Activated naive CD8-positive, alpha-beta T cell treated with anti-CD3 and anti-CD28 coated beads for 36 hours (primary cell): ENCODE measurements at regions not wholly inside any gene's neighbourhood (a gene's known extent, or its start where the extent isn't known, plus 50 kb on each side); places are given as distances from the start of the nearest gene placed in this dataset.

Experiments used
- DNase-seq: peaks from one replicate; pipeline ENCODE4 v3.0.0; 2021
- H3K27ac Mint-ChIP-seq: one replicate; pipeline ENCODE4 v1.8.0; 2022; ENCODE audit warnings: mild to moderate bottlenecking, moderate library complexity, mixed read lengths
- H3K27me3 Mint-ChIP-seq: one replicate; pipeline ENCODE4 v1.8.0; 2022; ENCODE audit warnings: mild to moderate bottlenecking, mixed read lengths
- H3K36me3 Mint-ChIP-seq: one replicate; pipeline ENCODE4 v1.8.0; 2021; ENCODE audit warnings: mild to moderate bottlenecking, mixed read lengths
- H3K4me1 Mint-ChIP-seq: one replicate; pipeline ENCODE4 v1.8.0; 2021; ENCODE audit warnings: mixed read lengths
- H3K4me3 Mint-ChIP-seq: one replicate; pipeline ENCODE4 v1.8.0; 2022; ENCODE audit warnings: mild to moderate bottlenecking, moderate library complexity, mixed read lengths
- H3K9me3 Mint-ChIP-seq: one replicate; pipeline ENCODE4 v1.8.0; 2022; ENCODE audit warnings: mixed read lengths

- Mint-ChIP-seq H3K27me3 (peaks cover 18% of the 10 kb centered on the region), H3K36me3 (no peaks in the 10 kb centered on the region), H3K4me1 (no peaks in the 10 kb centered on the region), H3K27ac (no peak overlapping the region), H3K4me3 (no peak overlapping the region), H3K9me3 (no peaks in the 10 kb centered on the region)
- DNase-seq = no peak
Measured at GRCh38 chr2:41908349-41908748, 139.5 kb upstream of the PKDCC start.

GRCh38 chr2:41909584-41909983 is 138.2 kb upstream of the PKDCC start:
- H3K27ac Mint-ChIP-seq = no peak overlapping the region
- no peaks in the 10 kb centered on the region for H3K9me3 Mint-ChIP-seq
- H3K4me3 Mint-ChIP-seq = no peak overlapping the region
- no peak for DNase-seq
- peaks cover 15% of the 10 kb centered on the region for H3K27me3 Mint-ChIP-seq
- no peaks in the 10 kb centered on the region for H3K4me1 Mint-ChIP-seq
- H3K36me3 Mint-ChIP-seq = no peaks in the 10 kb centered on the region

- Mint-ChIP-seq H3K36me3 (no peaks in the 10 kb centered on the region), H3K27ac (no peak overlapping the region), H3K4me3 (no peak overlapping the region), H3K27me3 (peaks cover 10% of the 10 kb centered on the region), H3K4me1 (no peaks in the 10 kb centered on the region), H3K9me3 (no peaks in the 10 kb centered on the region)
- no peak for DNase-seq
Measured at GRCh38 chr2:41910126-41910525, 137.7 kb upstream of the PKDCC start.

GRCh38 chr2:41911033-41911432 is 136.8 kb upstream of the PKDCC start:
- Mint-ChIP-seq H3K4me3 (no peak overlapping the region), H3K4me1 (no peaks in the 10 kb centered on the region), H3K9me3 (no peaks in the 10 kb centered on the region), H3K27ac (no peak overlapping the region), H3K27me3 (peaks cover 17% of the 10 kb centered on the region), H3K36me3 (no peaks in the 10 kb centered on the region)
- no peak for DNase-seq

- no peaks in the 10 kb centered on the region for H3K36me3 Mint-ChIP-seq
- H3K9me3 Mint-ChIP-seq = no peaks in the 10 kb centered on the region
- H3K4me1 Mint-ChIP-seq = no peaks in the 10 kb centered on the region
- no peak for DNase-seq
- H3K27me3 Mint-ChIP-seq = peaks cover 14% of the 10 kb centered on the region
- no peak overlapping the region for H3K27ac Mint-ChIP-seq
- H3K4me3 Mint-ChIP-seq = no peak overlapping the region
Measured at GRCh38 chr2:41912337-41912736, 135.5 kb upstream of the PKDCC start.

- H3K36me3 Mint-ChIP-seq = no peaks in the 10 kb centered on the region
- no peaks in the 10 kb centered on the region for H3K9me3 Mint-ChIP-seq
- H3K27me3 Mint-ChIP-seq = peaks cover 14% of the 10 kb centered on the region
- H3K4me3 Mint-ChIP-seq = no peak overlapping the region
- H3K4me1 Mint-ChIP-seq = no peaks in the 10 kb centered on the region
- no peak for DNase-seq
- H3K27ac Mint-ChIP-seq = no peak overlapping the region
Measured at GRCh38 chr2:41912776-41913175, 135.0 kb upstream of the PKDCC start.

GRCh38 chr2:41913311-41913710 is 134.5 kb upstream of the PKDCC start:
- H3K9me3 Mint-ChIP-seq = no peaks in the 10 kb centered on the region
- no peak overlapping the region for H3K27ac Mint-ChIP-seq
- H3K4me3 Mint-ChIP-seq = no peak overlapping the region
- no peaks in the 10 kb centered on the region for H3K36me3 Mint-ChIP-seq
- peaks cover 14% of the 10 kb centered on the region for H3K27me3 Mint-ChIP-seq
- no peaks in the 10 kb centered on the region for H3K4me1 Mint-ChIP-seq
- DNase-seq = no peak

GRCh38 chr2:41913921-41914609 is 133.8 kb upstream of the PKDCC start:
- H3K36me3 Mint-ChIP-seq = no peaks in the 10 kb centered on the region
- H3K9me3 Mint-ChIP-seq = no peaks in the 10 kb centered on the region
- no peak overlapping the region for H3K4me3 Mint-ChIP-seq
- DNase-seq = no peak
- H3K27ac Mint-ChIP-seq = no peak overlapping the region
- H3K27me3 Mint-ChIP-seq = peaks cover 14% of the 10 kb centered on the region
- no peaks in the 10 kb centered on the region for H3K4me1 Mint-ChIP-seq

GRCh38 chr2:41914936-41915335 is 132.9 kb upstream of the PKDCC start:
- Mint-ChIP-seq H3K9me3 (no peaks in the 10 kb centered on the region), H3K36me3 (no peaks in the 10 kb centered on the region), H3K27me3 (peaks cover 14% of the 10 kb centered on the region), H3K4me3 (no peak overlapping the region), H3K27ac (no peak overlapping the region), H3K4me1 (no peaks in the 10 kb centered on the region)
- no peak for DNase-seq

GRCh38 chr2:41916177-41916576 is 131.6 kb upstream of the PKDCC start:
- Mint-ChIP-seq H3K4me1 (no peaks in the 10 kb centered on the region), H3K27me3 (peaks cover 14% of the 10 kb centered on the region), H3K4me3 (no peak overlapping the region), H3K9me3 (no peaks in the 10 kb centered on the region), H3K27ac (no peak overlapping the region), H3K36me3 (no peaks in the 10 kb centered on the region)
- no peak for DNase-seq

- no peak overlapping the region for H3K4me3 Mint-ChIP-seq
Measured at GRCh38 chr2:41917587-41917986, 130.2 kb upstream of the PKDCC start.

GRCh38 chr2:41919135-41919534 is 128.7 kb upstream of the PKDCC start:
- H3K36me3 Mint-ChIP-seq = no peaks in the 10 kb centered on the region
- no peak overlapping the region for H3K27ac Mint-ChIP-seq
- no peaks in the 10 kb centered on the region for H3K4me1 Mint-ChIP-seq
- no peak for DNase-seq
- H3K9me3 Mint-ChIP-seq = no peaks in the 10 kb centered on the region
- H3K27me3 Mint-ChIP-seq = peaks cover 15% of the 10 kb centered on the region
- no peak overlapping the region for H3K4me3 Mint-ChIP-seq

More at GRCh38 chr2:41917587-41917986, 130.2 kb upstream of the PKDCC start:
- Mint-ChIP-seq H3K27ac (no peak overlapping the region), H3K36me3 (no peaks in the 10 kb centered on the region), H3K4me1 (no peaks in the 10 kb centered on the region), H3K27me3 (peaks cover 18% of the 10 kb centered on the region), H3K9me3 (no peaks in the 10 kb centered on the region)
- no peak for DNase-seq

GRCh38 chr2:41920181-41920580 is 127.6 kb upstream of the PKDCC start:
- H3K4me3 Mint-ChIP-seq = no peak overlapping the region
- H3K4me1 Mint-ChIP-seq = no peaks in the 10 kb centered on the region
- no peak for DNase-seq
- no peaks in the 10 kb centered on the region for H3K9me3 Mint-ChIP-seq
- H3K27ac Mint-ChIP-seq = no peak overlapping the region
- no peaks in the 10 kb centered on the region for H3K36me3 Mint-ChIP-seq
- peaks cover 12% of the 10 kb centered on the region for H3K27me3 Mint-ChIP-seq

GRCh38 chr2:41920812-41921211 is 127.0 kb upstream of the PKDCC start:
- peaks cover 6% of the 10 kb centered on the region for H3K27me3 Mint-ChIP-seq

GRCh38 chr2:41922177-41922576 is 125.6 kb upstream of the PKDCC start:
- Mint-ChIP-seq H3K9me3 (peaks cover 1% of the 10 kb centered on the region), H3K4me1 (no peaks in the 10 kb centered on the region), H3K27ac (no peak overlapping the region), H3K4me3 (no peak overlapping the region), H3K27me3 (peaks cover 4% of the 10 kb centered on the region), H3K36me3 (no peaks in the 10 kb centered on the region)
- no peak for DNase-seq

More at GRCh38 chr2:41920812-41921211, 127.0 kb upstream of the PKDCC start:
- Mint-ChIP-seq H3K4me1 (no peaks in the 10 kb centered on the region), H3K27ac (no peak overlapping the region), H3K36me3 (no peaks in the 10 kb centered on the region), H3K4me3 (no peak overlapping the region), H3K9me3 (peaks cover 1% of the 10 kb centered on the region)
- no peak for DNase-seq

GRCh38 chr2:41923156-41923786 is 124.5 kb upstream of the PKDCC start:
- Mint-ChIP-seq H3K4me1 (no peaks in the 10 kb centered on the region), H3K9me3 (peaks cover 1% of the 10 kb centered on the region), H3K27me3 (peaks cover 4% of the 10 kb centered on the region)

More at GRCh38 chr2:41923156-41923786, 124.5 kb upstream of the PKDCC start:
- no peak overlapping the region for H3K27ac Mint-ChIP-seq
- DNase-seq = no peak
- H3K4me3 Mint-ChIP-seq = no peak overlapping the region
- no peaks in the 10 kb centered on the region for H3K36me3 Mint-ChIP-seq
